HUDEP-2 (cell line): ENCODE measurements at regions not wholly inside any gene's neighbourhood (a gene's known extent, or its start where the extent isn't known, plus 50 kb on each side); places are given as distances from the start of the nearest gene placed in this dataset.
"Not testable (repeated sequence)": the region's sequence is repeated elsewhere in the genome, so short reads cannot be mapped to it uniquely, and the experiment has no call there.

ENCODE experiments used
- DNase-seq, 76 experiments: peaks; one replicate each; lab custom pipeline; 2025; ENCODE audit not compliant: unreplicated experiment in 76 of 76; lab: John Stamatoyannopoulos, UW

DNA sequence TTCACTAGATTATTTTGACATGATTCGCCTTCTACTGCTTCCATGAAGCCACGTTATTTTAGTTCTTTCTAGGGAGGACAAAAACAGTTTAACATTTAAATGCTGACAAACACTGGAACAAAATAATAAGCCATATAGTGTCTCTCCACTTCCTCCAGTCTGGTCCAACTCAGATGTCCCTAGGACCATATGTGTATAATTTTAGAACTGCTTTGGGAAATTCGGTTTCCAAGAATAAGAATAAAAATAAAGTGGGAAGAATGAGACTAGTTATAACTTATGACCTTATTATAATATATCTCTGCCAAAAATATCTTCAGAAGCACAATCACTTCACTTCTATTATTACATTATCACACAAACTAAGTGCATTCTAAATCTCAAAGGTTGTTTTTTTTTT is 164.4 kb upstream of the POF1B start:
- no peak for DNase-seq

- DNase-seq: not testable (repeated sequence)
Observed at GRCh38 chrX:85529141-85529540, 149.7 kb upstream of the POF1B start.

GRCh38 chrX:85517994-85518718 is 138.7 kb upstream of the POF1B start:
- DNase-seq: no peak

- no peak for DNase-seq
Observed at GRCh38 chrX:85516131-85516530, 136.7 kb upstream of the POF1B start.

- no peak for DNase-seq
Observed at GRCh38 chrX:85506871-85507270, 127.4 kb upstream of the POF1B start.

DNA sequence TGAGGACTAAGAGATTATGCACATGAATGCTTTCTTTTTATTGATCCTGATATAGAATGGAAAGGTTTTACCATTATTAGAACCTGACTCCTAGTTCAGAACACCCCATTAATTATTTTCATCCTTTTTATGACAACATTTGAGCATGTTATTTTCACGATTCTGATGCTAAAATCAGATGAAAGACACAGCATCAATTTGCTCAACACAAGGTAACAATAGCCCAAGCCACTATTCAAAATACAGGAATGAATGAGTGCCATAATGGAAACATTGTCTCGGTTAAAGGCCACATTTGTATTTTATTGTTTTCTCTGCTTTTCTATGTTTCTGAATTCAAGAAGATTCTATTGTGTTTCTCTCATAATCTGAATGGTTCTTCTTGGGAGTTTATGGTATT is 126.3 kb upstream of the POF1B start:
- DNase-seq: no peak

- DNase-seq: no peak
Observed at GRCh38 chrX:85504381-85504780, 124.9 kb upstream of the POF1B start.

GRCh38 chrX:85503258-85504158 is 124.0 kb upstream of the POF1B start:
- DNase-seq: no peak

GRCh38 chrX:85501349-85501748 is 121.9 kb upstream of the POF1B start:
- no peak for DNase-seq

GRCh38 chrX:85499400-85499799 is 119.9 kb upstream of the POF1B start:
- DNase-seq: no peak

GRCh38 chrX:85493821-85494220 is 114.4 kb upstream of the POF1B start:
- no peak for DNase-seq

GRCh38 chrX:85454295-85454694 is 74.8 kb upstream of the POF1B start:
- no peak for DNase-seq

- DNase-seq: no peak
Observed at GRCh38 chrX:85444613-85445012, 65.1 kb upstream of the POF1B start.
